HL-60/S4 treated with phorbol 12-myristate 13-acetate at 8.2 ng/mL for 4 days and 3 days (cell line): ENCODE measurements at regions not wholly inside any gene's neighbourhood (a gene's known extent, or its start where the extent isn't known, plus 50 kb on each side); places are given as distances from the start of the nearest gene placed in this dataset.
"Not testable (repeated sequence)": the region's sequence is repeated elsewhere in the genome, so short reads cannot be mapped to it uniquely, and the experiment has no call there.

Experiments used
- in situ Hi-C: fragments of 300-500 bp; cut with MboI; formaldehyde crosslinking; loops from 2 replicates; pipeline ENCODE4 v1.15.0; 2022; ENCODE audit warnings: low sequenced_read_pairs

DNA sequence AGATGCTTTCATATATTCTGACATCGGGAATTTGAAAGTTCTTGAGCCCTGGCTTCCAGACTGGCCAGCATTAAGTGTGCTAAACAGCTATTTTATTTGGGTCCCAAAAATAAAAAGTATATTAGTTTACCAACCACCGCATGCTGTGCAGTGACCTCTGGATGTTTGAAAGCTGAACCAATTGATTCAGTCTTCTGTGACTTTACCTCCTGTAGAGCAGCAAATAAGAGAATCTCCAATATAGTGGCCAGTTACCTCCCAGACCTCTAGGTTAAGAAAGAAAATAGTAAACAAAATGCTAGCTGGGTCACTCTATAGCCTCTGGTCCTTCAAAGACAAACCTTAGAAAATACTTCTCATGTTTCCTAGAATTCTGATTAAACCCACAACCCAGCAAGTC lies 424.6 kb upstream of the NFE2L3 start:
- in situ Hi-C loops: no loop called here

DNA sequence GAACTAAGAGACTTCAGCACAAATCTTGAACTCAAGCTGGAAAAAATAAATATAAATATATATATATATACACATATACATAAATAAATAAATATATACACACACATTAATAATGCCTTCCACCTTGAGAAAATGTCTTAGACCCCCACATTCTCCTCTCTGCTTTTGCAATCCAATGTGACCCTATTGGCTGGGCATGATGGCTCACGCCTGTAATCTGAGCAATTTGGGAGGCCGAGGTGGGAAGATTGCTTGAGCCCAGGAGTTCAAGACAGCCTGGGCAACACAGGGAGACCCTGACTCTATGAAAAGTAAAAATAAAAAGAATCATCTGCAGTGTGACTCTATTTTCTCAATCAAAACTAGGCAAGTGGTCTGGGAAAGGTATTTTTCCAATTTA lies 424.1 kb upstream of the NFE2L3 start:
- in situ Hi-C loops: no loop called here

DNA sequence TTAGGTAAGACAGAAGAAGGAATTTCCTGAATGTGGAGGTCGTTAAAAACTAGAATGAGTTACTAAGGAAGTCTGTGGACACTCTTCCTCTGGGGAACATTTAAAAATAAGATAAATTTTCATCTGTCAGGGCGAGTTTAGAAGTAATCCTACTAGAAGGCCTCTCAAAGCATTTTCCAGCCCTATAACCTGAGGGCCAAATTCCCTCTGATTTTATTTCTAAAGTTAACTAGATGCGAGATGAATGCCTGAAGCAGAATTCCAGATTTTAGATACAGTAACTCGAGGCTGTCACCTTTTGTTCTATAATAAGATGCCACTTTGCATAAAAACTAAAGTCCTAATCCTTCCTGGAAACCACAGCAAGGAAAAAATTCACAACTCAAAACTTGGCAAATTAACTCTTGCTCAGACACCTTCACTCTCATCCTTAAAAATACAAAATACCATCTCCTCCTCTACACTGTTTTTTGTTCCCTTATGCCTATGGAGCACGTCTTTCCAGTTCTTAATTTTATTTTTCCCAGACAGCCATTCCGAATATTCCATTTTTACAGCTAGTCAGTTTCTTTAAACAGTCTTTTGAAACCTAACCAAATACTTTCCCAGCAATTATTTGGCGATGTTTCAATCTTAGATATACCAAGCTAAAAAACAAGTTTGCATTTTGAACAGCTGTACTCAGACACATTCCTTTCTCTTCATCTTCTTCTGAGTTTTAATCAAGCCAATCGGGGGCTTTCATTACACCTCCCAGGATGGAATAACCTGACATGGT lies 420.7 kb upstream of the NFE2L3 start:
- in situ Hi-C loops: no loop called here

DNA sequence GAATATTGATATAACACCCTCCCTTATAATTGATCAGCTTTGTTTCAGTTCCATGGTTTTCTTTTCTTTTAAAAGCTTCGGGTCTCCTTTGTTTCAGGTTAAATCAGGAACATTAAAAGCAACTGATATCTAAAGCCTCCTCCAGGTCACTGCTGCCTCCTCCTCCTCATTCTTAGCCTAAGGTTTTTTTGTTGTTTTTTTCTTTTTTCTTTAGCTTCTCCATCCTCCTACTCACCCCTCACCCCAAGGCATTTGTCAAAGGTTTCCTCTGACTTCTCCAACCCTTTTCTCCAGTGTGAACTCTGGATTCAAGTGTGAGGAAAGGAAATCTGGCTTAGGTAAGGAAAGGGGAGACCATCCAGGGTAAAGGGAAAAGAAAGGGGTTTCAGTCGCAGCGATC lies 420.2 kb upstream of the NFE2L3 start:
- in situ Hi-C loops: no loop called here

DNA sequence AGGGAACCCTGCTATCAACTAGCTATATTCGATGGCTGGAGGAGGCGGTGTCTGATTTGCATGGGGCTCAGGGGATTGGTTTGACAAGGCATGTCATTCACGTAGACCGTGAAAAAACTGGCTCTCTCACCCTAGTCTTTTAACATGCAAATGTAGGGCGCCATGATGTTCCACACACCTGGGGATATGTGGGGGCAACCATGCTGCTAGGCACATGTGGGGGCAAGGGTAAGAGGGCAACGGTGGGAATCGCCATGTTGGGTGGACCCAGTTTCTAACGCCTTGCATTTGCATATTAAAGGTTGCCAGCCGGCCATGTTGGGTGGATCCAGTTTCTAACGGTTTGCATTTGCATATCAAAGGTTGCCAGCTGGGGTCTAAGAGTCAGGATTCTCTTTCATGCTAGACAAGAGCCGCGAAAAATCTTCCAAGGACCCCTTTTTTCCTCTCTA lies 419.2 kb upstream of the NFE2L3 start:
- in situ Hi-C loops: no loop called here

DNA sequence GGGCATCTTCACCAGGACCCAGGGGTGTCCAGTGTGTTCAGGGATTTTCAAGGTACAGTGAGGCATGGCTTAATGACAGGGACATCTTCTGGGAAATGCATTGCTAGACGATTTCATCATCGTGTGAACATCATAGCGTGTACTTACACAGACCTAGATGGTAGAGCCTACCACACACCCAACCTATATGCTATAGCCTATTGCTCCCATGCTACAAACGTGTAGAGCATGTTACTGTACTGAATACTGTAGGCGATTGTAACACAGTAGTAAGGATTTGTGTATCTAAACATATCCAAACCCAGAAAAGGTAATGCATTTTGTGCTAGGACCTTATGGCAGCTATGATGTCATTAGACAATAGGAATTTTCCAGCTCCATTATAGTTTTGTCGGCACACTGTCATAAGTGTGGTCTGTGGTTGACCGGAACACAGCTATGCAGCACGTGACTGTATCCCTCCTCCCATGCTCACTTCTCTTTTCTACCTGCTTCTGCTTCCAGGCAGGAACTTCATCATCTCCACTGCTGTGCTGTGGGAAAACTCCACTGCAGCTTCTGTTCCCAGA lies 416.2 kb upstream of the NFE2L3 start:
- in situ Hi-C loops: no loop called here

DNA sequence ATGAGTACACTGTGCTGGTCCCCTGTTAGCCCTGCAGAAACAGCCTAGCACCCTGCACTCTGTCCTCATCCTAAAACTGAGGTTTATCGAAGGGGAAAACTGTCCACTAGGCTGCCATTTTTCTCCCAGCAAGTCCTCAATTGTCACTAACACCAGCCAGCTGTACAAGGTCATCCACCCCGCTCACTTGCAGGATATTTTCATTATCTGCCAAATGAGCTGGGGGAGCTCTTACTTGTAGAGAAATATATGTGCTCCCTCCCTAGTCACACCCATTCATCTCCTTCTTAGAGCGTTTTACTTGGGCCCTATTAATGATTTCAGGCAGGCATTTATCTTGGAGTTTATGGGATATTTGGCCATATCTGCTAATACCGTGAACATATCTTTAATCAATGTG lies 413.5 kb upstream of the NFE2L3 start:
- in situ Hi-C loops: no loop called here

DNA sequence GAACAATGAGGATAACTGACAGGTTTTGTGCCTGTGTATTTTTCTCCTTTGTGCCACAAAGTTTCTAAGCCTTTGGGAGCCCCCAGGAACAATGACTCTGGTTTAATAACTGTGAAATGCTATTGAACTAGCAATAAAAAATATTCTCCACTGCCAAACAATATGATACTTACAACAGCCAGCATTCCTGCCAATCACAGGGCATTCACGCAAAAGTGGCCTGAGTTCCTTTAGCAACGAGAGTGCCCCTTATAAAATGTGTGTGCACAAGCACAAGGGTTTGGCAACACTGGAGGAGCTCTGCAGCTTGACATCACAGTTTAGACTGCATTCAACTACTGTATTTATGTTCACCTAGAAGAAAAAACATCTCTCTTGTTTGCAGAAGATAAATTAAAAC lies 412.9 kb upstream of the NFE2L3 start:
- in situ Hi-C loops: no loop called here

DNA sequence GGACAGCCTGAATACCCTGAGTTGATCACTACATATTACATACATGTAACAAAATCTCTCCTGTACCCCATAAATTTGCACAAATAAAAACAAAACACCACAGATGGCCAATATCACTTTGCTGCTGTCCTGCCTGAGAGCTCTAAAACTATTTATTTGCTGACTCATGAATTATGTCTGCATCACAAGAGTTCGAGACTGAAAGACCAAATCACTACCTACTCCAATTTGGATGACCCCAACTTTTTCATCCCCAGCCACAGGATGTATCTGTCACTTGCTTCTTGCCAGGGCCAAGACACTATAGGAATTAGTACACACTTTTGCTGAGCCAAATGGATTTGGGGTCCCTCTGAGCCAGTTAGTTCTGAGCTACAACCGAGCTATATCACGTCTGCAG lies 409.7 kb upstream of the NFE2L3 start:
- in situ Hi-C loops: no loop called here

DNA sequence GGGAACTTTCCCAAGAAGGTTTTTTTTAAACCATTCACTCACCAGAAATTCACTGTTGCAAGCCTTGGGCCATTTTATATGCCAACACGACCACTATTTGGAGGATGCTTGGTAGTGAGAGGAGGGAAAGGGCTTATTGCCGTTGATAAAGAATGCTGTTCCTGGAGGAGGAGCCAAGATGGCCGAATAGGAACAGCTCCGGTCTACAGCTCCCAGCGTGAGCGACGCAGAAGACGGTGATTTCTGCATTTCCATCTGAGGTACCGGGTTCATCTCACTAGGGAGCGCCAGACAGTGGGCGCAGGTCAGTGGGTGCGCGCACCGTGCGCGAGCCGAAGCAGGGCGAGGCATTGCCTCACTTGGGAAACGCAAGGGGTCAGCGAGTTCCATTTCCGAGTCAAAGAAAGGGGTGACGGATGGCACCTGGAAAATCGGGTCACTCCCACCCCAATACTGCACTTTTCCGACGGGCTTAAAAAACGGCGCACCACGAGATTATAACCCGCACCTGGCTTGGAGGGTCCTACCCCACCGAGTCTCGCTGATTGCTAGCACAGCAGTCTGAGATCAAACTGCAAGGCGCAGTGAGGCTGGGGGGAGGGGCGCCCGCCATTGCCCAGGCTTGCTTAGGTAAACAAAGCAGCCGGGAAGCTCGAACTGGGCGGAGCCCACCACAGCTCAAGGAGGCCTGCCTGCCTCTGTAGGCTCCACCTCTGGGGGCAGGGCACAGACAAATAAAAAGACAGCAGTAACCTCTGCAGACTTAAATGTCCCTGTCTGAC lies 408.1 kb upstream of the NFE2L3 start:
- in situ Hi-C loops: not testable (repeated sequence)

DNA sequence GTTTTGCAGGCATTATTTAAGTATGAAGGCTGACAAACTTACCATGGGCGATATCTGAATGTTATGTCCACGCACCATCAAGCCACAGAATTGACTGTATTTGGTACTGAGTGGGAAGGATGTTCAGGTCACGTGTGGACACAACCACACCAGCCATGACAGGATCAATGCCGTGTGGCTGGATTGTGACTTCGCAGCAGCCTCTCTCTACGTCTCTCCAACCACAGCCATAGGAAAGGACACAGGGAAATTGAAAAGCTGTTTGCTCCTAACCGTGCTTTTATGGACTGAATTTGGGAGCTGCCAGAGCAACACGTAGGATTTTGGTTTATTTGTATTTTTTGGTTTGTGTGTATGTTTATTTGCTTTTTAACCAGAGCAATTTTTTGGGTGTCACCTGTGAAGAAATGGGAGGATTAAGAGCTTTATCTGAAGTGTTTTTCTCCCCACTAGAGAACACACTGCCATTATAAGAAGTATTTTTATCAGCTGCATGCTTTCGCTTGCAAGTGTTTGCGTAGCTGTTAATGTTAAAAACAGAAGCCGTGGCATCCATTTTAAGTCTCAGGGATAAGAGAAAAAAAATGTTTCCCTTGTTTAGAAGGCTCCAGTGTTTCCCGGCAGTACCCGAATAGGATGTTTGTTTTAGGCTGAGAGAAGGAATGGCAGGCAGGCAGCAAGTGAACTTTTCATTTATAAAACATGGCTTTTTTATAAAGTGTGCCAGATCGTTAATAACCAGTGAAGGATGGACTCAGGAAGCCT lies 401.1 kb upstream of the NFE2L3 start:
- in situ Hi-C loops: no loop called here

DNA sequence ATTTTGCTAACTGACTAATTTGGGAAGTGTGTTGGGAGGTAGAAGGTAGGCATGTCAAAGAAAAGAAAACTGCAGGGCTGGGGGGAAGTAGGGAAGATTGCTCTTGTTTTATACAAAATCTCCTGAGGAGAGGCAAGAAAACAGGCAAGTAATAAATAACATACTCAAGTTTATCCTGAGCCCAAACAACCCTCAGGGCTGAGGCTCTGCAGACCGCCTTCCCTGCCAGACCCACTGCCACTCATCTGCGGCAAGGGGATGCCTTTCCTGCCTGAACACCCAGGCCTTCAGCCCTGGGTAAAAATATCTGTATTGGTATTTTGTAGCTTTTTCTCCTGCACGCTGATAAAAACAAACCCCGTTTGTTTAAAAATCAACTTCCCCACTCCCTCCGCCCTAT lies 399.8 kb upstream of the NFE2L3 start:
- in situ Hi-C loops: no loop called here

DNA sequence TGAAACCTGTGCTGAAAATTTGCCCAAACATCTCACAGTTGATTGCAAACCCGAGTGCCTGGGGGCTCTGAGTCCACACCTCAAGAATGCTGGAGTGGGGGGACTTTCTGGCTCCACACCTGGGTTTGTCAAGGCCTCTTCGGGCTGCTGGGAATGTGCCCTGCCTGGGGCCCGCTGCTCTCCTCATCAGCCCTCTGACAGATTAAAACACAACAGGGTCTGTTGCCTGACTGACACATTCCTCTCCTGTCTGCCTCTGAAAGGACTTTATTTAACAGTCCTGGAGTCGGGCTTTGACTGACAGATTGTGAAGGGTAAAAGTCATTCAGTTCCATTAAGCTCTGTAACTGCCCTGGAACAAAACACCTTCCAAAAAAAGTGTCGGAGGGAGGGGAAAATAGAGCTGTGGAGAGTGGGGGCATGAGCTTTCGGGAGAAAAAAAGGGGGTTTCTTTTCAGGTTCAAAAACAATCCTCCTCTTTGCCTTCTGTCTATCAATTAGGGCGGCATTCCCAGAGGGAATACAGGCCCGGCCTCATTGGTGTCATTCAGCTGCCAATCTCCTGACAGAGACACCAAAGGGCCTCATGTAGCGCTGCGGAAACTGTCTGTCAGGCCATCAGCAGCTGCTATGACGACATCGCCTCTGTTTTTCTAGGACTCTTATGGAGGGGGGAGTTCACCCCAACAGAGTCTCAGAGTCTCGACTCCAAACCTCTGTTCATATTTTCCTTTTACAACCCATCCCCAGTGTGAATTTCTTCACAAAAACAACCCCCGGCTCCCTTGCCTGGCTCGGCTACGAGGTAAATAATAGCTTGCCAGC lies 398.8 kb upstream of the NFE2L3 start:
- in situ Hi-C loops: no loop called here

DNA sequence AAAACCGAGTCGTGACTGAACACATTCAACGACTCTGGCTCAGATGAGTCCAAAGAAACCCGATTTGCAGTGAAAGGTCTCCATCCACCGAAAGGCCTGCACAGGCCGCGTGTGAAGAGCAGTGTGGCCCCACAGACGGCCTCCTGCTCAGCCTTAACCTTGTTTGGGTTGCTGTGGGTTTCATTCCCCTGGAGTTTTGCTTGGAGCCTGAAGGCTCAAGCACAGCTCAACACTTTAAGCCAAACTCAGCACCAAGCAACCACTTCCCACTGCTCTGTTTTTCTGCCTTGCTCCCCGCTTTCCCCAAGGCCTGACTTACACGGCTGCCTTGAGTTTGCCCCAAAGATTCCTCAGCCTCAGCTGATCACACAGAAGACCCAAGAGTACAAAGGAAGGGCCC lies 398.2 kb upstream of the NFE2L3 start:
- in situ Hi-C loops: no loop called here

DNA sequence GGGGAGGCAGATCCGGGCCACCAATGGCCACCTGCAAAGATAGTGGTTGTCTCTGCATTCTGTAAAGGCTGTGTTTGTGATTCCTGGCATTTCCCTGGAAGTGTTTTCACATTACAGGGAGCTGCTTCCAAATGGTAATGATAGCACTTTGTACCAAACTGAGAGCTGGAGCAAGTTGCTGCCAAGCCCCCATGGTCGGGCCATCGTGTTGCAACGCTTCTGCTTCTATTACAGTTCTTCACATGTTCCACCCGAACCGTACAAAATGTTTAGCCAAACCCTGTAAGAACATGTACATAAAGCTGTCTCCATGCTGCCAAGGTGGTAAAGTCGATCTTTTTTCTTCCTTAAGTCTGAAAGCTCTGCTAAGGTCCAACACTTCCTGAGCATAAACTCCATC lies 397.7 kb upstream of the NFE2L3 start:
- in situ Hi-C loops: no loop called here

DNA sequence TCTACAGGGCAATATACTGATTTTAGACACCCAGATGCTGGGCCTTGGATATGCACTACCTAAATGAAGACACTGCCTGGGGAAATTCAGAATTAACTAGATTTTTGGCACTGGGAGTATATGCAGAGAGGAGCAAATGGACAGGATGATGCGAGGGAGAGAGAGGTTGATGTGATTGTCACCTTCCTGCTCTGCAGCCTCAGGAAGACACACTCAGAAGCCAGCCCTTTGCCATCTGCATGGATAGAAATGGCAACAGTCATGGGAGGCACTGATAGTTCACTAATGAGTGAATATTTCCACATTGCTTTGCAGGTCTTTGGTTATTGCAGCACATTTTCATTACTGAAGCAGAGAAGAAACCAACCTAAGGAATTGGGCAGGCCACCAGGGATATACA lies 397.2 kb upstream of the NFE2L3 start:
- in situ Hi-C loops: no loop called here

DNA sequence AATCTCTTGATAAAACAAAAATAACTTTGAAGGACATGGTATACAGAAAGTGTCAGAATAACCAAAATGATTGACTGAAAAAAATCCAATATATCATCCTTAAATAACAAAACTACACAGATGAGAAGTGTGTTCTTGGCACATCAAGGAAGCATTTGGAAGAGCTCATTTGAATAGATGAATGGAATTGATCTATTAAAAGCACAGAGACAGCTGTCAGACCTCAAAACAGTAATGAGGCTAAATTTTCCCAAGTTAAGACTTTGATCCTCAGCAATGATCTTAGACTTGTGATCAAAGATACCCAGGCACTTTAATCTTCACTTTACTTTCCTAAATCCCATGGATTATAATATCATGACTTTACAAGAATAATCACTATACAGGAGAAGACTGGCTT lies 395.4 kb upstream of the NFE2L3 start:
- in situ Hi-C loops: no loop called here

DNA sequence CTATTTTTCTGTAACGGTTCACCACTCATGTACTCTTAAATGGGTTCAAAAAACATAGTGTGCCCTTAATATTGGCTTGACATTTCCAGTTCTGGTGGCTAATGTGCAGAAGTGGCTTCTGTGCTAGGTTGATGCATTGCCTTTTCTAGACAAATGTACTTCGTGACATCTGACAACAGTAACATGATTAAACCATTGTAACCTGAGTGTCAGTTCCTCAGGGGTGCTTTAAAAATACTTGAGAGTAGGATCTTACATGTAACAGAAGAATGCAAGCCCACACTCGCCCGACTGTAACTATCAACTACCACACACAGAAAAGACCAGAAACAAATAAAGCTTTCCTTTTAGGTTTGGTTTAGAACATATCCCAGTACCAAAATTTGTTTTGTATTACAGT lies 393.4 kb upstream of the NFE2L3 start:
- in situ Hi-C loops: no loop called here

DNA sequence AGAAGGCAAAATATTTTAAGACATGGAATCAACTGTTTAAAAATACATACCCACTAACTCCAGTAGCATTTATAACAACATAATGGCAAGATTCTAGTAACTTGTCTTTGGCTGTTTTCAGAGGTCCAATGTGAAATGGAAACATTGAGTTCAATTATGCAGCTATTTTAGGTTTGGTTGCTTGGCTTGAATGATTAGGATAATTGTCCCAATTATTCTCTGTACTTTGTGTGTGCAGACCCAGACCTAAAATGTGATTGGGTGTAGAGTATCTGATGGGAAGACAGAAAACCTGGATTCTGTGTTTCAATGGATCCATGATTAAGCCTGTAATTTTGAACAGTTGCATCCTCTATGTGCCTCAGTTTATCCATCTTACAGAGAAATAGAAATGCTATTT lies 392.7 kb upstream of the NFE2L3 start:
- in situ Hi-C loops: no loop called here

DNA sequence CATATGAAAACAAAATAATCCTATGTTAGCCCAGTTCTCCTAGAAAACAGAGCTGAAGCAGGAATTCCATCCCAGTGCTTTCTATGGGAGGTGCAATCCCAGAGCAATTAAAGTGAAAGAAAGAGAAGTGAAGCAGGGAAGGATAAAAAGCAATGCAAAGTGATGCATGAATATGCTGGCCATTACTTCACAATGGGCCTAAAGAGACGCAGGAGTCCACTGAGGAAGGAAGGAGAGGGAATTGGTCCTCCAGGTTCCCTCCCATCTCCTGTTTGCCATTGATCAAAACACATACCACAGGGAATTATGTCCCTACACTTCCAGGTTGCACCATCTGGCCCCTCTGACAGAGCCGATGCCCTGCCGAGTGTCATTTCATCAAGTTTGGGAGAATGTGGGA lies 392.2 kb upstream of the NFE2L3 start:
- in situ Hi-C loops: no loop called here
